Amniotic stem cell (primary cell): ENCODE measurements at regions not wholly inside any gene's neighbourhood (a gene's known extent, or its start where the extent isn't known, plus 50 kb on each side); places are given as distances from the start of the nearest gene placed in this dataset.

ENCODE experiments used
- DNase-seq: peaks from one replicate; lab custom pipeline; 2025; lab: John Stamatoyannopoulos, UW

DNA sequence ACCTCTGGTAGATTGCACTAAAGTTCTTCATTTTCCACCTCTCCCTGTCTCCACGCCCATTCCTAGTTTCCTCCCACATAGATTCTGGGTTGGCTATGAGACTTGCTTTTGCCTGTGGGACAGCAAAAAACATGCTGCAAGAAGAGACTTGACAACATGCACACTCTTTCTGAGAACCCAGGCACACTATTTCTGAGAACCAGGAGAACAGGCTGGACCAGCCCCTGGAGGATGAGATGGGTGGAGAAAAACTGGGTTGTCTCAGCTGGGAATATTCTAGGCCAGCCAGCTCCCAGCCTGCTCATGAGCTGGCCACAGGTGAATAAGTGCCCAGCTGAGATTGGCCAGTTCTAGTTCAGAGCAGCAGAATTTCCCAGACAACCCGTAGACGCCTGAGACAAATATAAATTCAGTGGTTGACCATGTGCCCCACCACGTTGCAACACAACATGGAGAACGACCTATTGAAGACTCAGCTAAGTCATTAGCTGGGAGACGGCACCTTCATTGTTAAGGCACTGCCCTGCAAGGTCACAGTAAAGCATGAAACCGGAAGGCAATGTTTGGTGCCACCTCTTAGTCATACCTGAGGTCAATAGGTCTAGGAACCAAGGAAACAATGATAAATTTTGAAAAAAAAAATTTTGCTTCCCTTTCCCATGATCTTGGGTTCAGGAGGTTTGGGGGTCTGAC is 92.7 kb upstream of the AKR1E2 start:
- no peak for DNase-seq

DNA sequence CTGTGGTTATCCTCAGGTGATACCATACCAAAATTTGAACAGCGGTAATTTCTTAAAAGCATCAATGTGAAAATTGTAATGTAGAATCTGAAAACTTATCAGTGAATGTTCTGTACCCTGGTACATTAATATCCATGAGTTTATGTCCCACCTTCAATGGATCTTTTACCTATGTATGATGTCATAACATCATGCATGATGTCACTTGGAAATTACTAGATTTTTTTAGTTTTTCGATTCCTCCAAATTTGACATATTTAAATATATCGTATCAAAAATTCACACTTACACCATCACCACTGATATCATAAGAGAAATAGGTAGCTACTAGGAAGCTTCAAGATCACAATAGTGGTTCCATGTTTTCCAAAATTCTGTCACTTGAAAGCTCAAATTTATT is 95.0 kb upstream of the AKR1E2 start:
- DNase-seq, result no peak

DNA sequence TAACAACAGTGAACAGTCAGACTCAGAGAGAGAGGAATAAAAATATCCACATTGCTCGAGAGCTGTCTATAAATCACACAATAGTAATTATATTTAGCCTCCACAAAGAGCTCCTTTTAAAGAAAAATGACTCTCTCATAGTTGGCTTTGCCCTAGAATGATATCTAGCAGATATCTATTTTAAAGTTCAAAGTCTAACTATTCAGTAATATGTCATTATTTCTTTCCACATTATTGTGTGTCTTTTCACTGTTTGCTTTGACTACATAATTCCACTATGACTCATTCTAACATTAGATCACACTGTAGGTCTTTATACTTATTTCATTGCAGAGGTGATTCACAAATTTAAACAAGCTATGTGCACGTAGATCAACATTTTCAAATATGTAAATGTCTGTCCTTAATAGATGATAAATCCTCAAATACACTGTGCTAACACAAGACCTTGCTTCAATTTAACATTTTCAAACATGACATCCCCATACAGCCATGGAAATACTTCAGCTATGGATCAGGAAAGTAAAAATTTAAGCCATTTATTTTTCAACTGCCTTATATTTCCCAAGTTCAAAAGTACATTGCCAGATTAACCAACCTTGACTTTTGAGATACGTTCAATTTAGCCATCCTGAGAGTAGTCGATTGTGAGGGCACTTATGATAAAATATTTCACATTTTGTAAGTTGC is 99.9 kb upstream of the AKR1E2 start:
- peak; percentile 37 for DNase-seq

DNA sequence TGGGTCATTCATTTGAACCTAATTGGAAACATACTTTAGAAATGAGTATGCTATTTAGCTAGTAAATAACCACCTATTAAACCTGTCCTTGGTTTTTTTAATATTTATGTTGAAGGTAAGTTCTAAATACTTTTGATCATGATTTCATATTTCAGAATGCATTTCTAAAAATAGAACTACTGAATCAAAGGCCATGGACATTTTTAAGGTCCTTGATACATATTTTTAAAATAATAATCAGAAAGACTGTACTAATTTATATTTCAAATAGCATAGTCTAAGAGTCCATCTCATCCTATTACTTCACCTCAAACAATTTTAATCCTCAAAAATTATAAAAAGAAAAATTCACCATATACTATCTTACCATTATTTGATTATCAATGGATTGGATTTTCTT is 102.1 kb upstream of the AKR1E2 start:
- DNase-seq, result no peak

DNA sequence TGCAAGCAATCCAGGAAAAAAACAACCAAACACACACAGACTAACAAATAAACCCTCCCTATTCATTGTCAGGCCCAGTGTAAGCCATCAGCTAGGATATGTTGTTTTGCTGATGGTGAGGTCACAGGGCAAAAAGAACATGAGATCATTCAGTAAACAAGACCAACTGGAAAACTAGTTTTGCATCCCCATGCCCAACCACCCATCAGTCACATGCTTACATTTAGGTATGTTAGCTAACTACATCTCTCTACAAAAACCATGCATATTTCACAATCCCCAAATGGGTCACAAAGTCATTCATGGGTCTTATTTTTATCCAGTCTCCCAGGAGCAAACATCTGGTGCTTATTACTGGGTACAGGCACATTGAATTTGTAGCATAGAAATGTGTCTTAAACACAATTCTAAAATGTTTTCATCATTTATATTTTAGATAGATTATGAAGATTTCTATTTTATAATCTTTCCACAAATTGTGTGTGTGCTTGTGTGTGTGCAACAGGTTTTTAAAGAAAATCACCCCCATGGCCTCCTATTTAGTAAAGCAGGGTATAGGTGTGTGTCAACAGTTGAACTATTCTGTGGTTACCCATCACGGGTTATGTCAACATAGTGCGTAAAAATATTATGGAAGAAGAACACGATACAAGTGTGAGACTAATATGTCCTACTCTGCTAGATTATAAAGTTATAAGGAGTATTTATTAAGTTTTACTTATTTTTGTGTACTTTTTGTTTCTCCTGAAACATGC is 103.8 kb upstream of the AKR1E2 start:
- DNase-seq, result no peak

DNA sequence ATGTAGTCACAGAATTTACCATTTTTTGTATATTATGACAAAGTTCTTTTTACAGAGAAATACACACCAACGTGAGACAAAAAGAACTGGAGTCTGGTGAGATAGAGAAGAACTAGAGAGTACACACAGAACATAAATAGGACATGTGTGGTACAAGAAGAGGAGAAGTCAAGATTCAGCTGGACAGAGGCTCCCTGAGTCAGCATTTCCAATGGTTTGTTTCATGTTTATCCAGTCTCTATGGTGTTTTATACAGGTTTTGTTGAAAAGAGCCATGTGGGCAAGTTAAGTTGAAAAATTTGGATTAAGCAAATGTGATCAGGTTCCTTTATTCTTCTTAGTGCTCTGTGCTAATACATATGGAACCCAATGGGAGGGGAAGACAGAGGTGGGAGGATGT is 105.5 kb upstream of the AKR1E2 start:
- no peak for DNase-seq

DNA sequence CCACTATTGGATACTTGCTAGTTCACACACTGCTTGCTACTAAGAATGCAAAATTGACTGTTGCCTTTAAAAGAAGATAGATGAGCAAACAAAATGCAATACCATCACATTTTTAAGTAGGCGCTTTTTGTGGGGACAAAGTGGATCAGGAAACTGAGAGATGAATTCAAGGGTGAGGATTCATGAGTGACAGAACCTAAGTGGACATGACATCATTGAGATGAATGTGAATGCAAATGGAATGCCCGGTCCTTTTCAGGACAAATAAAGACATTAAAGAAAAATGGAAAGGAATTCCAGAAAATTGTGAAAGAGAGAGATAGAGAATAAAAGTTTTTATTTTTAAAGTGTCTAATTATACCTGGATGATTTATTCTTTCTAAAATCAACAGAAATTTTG is 106.3 kb upstream of the AKR1E2 start:
- no peak for DNase-seq

DNA sequence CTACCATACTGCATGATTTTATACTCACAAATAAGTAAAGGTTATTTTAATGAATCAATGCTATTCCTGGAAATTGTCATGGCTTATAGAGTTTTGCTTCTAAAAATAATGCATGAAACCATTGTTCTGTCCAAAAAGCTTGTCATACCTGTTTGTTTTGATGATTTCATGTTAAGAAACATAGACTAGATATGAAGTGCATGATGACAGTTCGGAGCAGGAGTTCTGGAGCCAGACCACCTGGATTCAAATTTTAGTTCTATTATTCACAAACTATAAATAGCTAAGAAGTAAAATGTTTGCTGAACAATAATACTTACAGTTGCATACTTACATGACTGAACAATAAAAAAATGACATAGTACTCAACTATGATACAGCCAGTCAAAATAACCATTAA is 107.0 kb upstream of the AKR1E2 start:
- no peak for DNase-seq

DNA sequence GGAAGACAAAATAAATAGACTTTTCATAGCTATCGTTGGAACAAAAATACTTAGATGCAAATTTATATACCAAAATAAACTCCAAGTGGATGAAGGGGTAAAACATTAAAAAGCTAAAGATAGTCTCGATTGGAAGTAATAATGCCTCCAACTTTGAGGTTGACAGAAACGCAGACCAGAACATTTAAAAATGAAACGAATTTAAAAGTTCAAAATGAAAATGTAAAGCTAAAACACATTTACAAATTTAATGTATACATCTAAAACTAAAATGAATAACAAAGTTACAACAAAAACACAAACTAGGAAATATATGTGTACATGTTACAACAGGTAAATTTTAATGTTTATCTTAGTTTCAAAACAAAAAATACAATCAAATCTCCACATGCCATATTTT is 107.5 kb upstream of the AKR1E2 start:
- DNase-seq, result no peak

DNA sequence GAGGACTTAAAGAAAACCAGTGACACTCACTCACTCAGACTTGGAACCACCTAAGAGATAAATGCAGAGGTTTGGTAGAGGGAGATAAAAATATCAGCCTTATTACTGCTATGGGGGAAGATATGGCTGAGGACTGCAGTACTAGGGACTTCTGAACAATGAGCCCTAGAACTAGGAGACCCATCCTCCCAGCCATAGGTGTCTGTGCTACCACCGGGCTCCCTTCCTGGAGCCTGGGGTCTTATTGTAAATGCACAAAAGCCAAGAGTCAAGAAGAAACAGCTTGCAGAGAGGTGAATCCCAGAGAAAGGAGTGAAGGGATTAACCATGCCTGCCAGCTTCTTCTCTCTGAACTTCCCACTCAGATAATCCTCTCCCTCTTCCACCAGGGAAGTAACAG is 108.3 kb upstream of the AKR1E2 start:
- DNase-seq, result no peak

DNA sequence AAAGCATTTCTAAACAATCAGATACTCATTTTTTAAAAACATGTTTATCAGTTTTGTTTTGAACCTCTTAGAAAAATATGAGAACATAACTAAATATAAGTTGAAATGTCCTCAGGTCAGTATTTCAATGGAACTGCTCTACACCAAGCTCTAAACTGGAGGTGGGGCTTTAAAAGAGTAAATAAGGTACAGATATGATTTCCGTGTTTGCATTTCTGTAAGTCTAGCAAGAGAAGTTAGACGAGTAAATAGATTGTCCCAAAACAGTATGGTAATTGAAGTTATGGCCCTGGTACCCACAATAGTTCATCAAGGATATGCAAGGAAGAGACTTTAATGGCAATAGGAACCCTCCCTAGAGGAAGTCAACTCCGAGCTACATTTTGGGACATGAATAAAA is 115.1 kb upstream of the AKR1E2 start:
- no peak for DNase-seq

DNA sequence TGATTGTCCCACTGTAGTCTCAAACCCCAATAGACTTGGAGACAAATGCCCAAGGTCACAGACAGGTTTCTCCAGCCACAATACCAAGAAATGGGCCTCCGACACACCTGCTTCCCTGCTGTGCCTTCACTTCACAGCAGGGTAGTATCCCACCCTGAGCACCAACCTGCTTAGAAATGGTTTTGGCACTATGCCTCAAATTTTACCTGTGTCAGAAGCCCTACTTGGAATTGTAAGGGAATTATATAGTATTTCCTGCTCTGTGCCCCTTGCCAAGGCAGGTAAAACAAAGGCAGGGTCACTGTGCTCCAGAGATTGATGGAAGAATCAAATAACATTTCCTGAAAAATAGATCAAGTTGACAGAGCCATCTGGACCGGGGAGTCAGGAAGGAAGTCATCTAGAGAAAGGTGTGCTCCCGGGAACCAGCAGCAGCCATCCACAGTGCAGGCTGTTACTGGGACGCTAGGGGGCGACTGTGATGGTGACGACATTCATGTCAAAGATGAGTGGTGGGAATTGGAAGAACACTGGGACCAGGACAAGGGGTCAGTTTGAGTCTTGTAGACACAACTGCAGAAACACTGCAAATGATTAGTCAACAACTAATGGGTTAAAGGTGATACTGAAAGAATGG is 117.8 kb upstream of the AKR1E2 start:
- DNase-seq, result no peak

DNA sequence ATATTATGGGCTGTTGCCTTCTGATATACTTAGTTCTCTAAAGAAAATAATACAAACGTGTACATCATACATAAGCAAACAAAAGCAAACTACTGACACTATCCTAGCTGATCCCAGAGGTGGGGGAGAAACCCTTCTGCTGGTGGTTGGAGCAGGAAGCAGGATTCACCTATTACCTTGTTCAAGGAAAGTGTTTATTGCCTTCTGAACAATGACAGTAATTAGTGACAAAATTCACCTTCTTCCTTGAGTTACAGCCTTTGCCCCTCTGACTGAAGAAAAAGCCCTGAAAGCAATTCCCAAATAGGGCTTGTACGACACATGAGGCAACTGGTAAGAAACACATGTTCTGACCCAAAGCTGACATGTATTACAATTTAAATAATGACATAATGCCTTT is 118.8 kb upstream of the AKR1E2 start:
- DNase-seq, result no peak

DNA sequence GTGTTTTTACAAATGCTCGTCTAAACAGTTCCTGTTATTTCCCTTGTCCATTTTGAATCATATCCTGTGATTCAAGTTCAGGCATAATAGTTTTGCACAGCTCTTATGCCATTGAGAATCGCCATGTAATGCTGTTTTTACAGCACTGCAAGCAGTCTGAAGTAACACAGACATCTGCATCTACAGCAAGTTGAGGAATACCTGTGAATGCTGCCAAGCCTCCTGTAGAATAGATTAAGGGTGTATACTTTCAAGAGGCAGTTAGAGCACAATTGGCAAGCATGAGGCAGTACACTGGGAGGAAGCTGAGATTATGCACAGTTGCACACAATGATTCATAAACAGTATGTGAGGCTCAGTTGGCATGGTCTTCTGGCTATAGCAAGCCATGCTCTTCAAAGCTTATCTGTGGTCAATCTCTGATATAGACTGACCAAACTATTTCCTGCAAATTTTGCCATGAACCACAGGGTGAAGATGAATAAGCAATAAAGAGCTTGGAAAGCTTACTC is 121.9 kb upstream of the AKR1E2 start:
- DNase-seq, result peak; percentile 69

DNA sequence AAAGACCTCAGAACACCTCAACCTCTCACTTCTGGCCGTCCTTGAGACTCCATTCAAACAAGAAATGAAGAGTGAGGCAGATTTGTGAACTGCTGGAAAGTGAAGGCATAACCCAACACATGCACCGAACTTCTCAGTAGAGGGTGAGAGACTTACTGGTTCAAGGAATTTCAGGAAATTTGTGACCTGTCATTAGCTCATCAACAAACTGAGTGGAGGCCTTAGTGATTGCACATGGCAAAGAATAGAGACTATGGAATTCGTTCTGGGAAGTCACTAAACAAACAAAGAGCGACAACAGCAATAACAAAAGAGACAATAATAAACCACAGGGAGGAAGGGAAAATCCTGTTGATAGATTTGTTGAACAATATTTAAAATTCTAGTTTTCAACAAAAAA is 125.0 kb upstream of the AKR1E2 start:
- no peak for DNase-seq

DNA sequence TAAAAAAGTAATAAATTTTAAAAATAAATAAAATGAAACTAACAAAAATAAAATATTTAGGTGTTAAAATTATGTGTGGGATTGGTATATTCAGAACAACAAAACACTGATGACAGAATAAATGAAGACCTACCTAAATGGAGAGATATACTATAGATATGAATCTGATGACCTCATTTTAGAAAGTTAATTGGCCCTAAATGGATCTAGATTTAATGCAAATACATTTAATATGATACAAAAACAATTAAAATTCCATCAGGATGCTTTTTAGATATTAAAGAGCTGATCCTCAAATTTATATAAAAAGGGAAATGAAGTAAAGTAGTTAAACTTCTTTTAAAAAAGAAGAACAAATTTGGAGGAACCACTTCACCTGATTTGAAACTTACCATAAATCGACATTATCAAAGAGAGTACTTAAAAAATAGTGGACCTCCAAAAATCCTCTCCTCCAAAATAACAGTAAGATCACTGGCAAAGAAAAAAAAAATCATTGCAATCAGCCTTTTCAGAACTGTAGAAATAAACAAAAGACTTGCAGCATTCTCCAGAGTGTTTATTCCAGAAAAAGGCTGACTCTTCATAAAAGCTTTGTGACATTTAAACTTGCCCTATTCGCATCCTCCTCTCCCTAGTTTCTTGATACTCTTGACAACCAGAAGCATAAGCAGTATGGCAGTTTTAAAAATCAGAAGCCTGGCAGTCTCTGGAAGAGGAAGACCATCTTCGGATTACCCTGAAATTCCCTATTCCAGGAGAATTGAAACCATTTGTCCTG is 125.9 kb upstream of the AKR1E2 start:
- no peak for DNase-seq

DNA sequence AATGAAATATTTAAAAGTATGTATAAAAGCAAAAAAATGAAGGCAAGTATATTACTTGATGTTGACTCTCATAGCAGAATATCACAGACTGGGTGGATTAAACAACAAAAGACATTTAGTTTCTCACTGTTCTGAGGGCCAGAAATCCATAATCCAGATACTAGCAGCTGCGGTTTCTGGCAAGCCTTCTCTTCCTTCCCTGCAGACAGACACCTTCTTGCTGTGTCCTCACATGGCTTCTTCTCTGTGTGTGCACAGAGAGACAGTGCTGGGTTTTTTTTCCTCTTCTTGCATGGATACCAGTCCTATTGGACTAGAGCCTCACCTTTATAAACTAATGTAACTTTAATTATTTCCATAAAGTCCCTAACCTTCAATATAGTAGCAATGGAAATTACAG is 127.9 kb upstream of the AKR1E2 start:
- no peak for DNase-seq

DNA sequence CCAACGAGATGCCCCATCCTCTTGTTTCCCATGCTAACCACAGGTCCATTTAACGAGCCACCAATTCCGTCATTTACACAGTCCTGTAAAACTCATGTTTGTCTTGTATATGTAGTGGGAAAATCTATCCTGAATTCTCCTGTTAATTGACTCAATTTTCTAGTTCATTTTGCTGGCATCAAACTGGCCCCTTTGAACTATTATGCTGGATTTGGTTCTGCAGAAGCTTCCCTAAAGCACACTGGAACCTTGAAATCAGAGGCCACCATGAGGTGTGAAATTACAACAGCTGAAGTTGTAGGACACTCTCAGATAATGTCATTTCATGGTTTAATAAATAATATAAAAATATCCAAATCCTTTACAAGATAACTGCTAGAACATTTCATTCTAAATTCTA is 129.8 kb upstream of the AKR1E2 start:
- no peak for DNase-seq

DNA sequence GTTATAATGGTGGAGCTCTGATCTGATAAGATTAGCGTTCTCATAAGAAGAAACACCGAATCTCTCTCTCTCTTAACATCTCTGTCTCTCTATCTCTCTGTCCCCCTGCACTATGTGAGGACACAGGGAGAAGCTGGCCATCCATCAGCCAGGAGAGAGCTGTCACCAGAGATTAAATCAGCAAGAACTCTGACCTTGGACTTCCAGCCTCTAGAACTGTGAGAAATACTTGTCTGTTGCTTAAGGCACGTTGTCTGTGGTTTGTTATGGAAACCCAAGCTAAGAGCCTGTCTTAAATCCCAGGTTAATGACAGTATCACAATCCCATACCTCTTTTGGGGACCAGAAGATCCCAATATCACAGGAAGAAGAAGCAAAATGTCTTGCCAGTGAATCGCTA is 132.0 kb upstream of the AKR1E2 start:
- DNase-seq, result no peak

DNA sequence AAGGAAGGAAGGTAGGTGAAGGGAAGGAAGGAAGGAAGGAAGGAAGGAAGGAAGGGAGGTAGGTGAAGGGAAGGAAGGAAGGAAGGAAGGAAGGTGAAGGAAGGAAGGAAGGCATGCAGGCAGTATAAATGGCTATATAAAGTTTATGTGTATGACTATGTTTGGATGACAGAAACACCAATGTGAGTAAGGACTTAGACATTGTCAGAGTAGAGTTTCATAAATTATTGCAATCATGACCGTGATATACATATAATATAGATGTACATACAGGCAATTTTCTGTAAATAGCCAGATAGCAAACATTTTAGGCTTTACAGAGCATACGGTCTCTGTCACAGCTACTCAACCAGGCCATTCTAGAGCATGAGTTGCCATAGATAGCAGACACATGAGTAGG is 133.8 kb upstream of the AKR1E2 start:
- DNase-seq, result no peak

DNA sequence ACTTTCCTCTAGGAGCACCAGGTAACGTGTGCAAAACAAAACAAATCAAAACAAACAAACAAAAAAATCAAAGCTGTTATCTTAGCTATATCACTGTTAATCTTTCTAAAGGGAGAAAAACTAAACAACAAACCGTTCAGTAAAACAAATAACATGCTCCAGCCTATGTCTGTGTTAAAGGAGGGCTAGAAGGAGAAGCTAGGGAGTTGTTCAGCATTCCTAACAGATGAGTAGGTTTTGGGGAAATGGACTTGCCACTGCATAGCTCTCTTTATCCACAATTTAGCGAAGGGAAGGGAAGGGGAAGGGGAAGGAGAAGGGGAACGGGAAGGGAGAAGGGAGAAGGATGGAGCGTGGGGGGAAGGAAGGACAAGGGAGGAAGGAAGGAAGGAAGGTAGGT is 134.2 kb upstream of the AKR1E2 start:
- no peak for DNase-seq

DNA sequence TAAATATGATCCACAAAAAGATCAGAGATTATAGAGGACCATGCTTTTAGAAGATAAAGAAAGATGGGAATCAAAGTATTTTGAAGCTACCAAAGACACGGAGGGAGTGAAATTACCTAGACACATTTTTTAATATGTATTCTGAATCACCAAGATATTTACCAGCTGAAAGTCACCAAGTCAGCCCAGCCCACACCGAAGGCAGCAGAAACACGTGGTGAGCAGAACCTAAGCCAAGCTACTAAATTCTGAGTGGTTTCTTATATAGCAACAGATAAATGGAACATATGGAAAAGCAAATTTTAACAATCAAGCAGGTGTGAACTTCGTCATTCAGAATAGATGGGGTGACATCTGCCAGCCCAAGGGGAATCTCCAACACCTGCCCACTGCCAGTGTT is 134.7 kb upstream of the AKR1E2 start:
- no peak for DNase-seq
